ENCODE measurements at regions not wholly inside any gene's neighbourhood (a gene's known extent, or its start where the extent isn't known, plus 50 kb on each side); places are given as distances from the start of the nearest gene placed in this dataset.

GRCh38 chr14:22338917-22339715, 249.9 kb downstream of the DAD1 start (continued):
- no peak for TF ChIP-seq ZBTB33 (IDR thresholded peaks at IDR 0.05; ENCODE audit: extremely low read depth, insufficient replicate concordance, low read length)
- no peak for TF ChIP-seq RAD21 (IDR thresholded peaks at IDR 0.05; ENCODE audit: low read depth)
- TF ChIP-seq JUND (IDR thresholded peaks at IDR 0.05): no peak
- TF ChIP-seq ZNF274 (IDR thresholded peaks at IDR 0.05; ENCODE audit: low read depth, low read length): no peak
- TF ChIP-seq SIN3A (IDR thresholded peaks at IDR 0.05; ENCODE audit: low read depth): no peak
- TF ChIP-seq EGR1 (IDR thresholded peaks at IDR 0.05; ENCODE audit: low read depth): no peak

- H3K27ac ChIP-seq (ENCODE audit: low read depth, low read length): no peak overlapping the region
- H3K4me1 ChIP-seq (ENCODE audit: control insufficient read depth in 1 of 2, insufficient read depth in 2 of 2, low read length in 2 of 2): peaks cover 17 to 21% of the 10 kb centered on the region in 2 experiments
- ChIA-PET CTCF (no interaction called here), RAD21 (ENCODE audit: low non-redundant PET in 1 of 2, low total read pairs in 2 of 2, uncharacterized antibody in 2 of 2, unreplicated experiment in 2 of 2) (no interaction called here), POLR2A (no interaction called here)
- ATAC-seq (no peak), DNase-seq (ENCODE audit: low read depth, low spot score) (no peak)
- no peak overlapping the region for H2AFZ ChIP-seq (ENCODE audit: low read depth, low read length, poor library complexity, severe bottlenecking)
- TF ChIP-seq ZFX (IDR thresholded peaks at IDR 0.05) (no peak), ATF3 (IDR thresholded peaks at IDR 0.05) (no peak), ZNF274 (IDR thresholded peaks at IDR 0.05; ENCODE audit: low read depth, low read length) (no peak)
- H3K27me3 ChIP-seq (ENCODE audit: insufficient read depth, low read length): no peaks in the 10 kb centered on the region
- no peaks in the 10 kb centered on the region for H3K9me2 ChIP-seq (ENCODE audit: insufficient read depth)
- H3K4me2 ChIP-seq (ENCODE audit: low read length): no peak overlapping the region
- H4K20me1 ChIP-seq (ENCODE audit: insufficient read depth): no peaks in the 10 kb centered on the region
- H3K36me3 ChIP-seq (ENCODE audit: control insufficient read depth in 1 of 2, insufficient read depth in 2 of 2, low read length in 2 of 2): no peaks in the 10 kb centered on the region
- no peaks in the 10 kb centered on the region for H3K79me2 ChIP-seq (ENCODE audit: insufficient read depth, low read length)
- H3K4me3 ChIP-seq (replicated peaks in 1 of 2; ENCODE audit: low read depth in 1 of 2, low read length in 2 of 2): no peak overlapping the region
- H3K9me3 ChIP-seq (ENCODE audit: control insufficient read depth in 1 of 2, insufficient read depth in 1 of 2, low read depth in 1 of 2, low read length in 2 of 2): no peaks in the 10 kb centered on the region
- intact Hi-C loops (cut with micrococcal nuclease): no loop called here
- no peak overlapping the region for H3K9ac ChIP-seq (ENCODE audit: low read length)
- no TSS peak for BruUV-seq (replicated peaks)
These were observed 250.6 kb downstream of the DAD1 start for GRCh38 chr14:22338381-22338780.
